GM23338 (cell line): ENCODE measurements at regions not wholly inside any gene's neighbourhood (a gene's known extent, or its start where the extent isn't known, plus 50 kb on each side); places are given as distances from the start of the nearest gene placed in this dataset.
A peak's percentile ranks its signal among the peaks of the same experiment; 100 is the strongest.

ENCODE experiments used
- ATAC-seq: fragments of 200-7000 bp; cut with Tn5 transposase; 3 replicates; pipeline ENCODE4 v1.9.1; 2020
- DNase-seq: peaks from one replicate; pipeline ENCODE4 v3.0.0-alpha.2; 2015; ENCODE audit warnings: low spot score
- H2AFZ ChIP-seq: fragments of 200-600 bp; sonication (generic); 2 replicates; pipeline ENCODE4 v1.8.0; 2016; ENCODE audit warnings: antibody characterized with exemption, mild to moderate bottlenecking, moderate library complexity
- H3F3A ChIP-seq: fragments of 200-600 bp; sonication (generic); replicated peaks from 2 replicates; pipeline ENCODE4 v1.8.0; 2017; ENCODE audit warnings: antibody characterized with exemption, mixed run types, low read depth
- H3K27ac ChIP-seq: fragments of 200-600 bp; sonication (generic); 2 replicates; pipeline ENCODE4 v1.6.1; 2016; ENCODE audit warnings: low read depth
- H3K27me3 ChIP-seq: fragments of 200-600 bp; sonication (generic); 2 replicates; pipeline ENCODE4 v1.8.0; 2016; ENCODE audit warnings: mild to moderate bottlenecking, mixed run types, moderate library complexity; ENCODE audit not compliant: insufficient read depth
- H3K36me3 ChIP-seq: fragments of 200-600 bp; sonication (generic); 2 replicates; pipeline ENCODE4 v1.8.0; 2016; ENCODE audit warnings: mild to moderate bottlenecking; ENCODE audit not compliant: insufficient read depth
- H3K4me1 ChIP-seq: fragments of 200-600 bp; sonication (generic); 2 replicates; pipeline ENCODE4 v1.8.0; 2016; ENCODE audit warnings: mild to moderate bottlenecking, moderate library complexity; ENCODE audit not compliant: insufficient read depth
- H3K4me2 ChIP-seq: fragments of 200-600 bp; sonication (generic); 2 replicates; pipeline ENCODE4 v1.7.1; 2017; ENCODE audit warnings: mixed run types
- H3K4me3 ChIP-seq: fragments of 200-600 bp; sonication (generic); 2 replicates; pipeline ENCODE4 v1.6.1; 2016; ENCODE audit warnings: mixed run types
- H3K79me2 ChIP-seq: fragments of 200-600 bp; sonication (generic); replicated peaks from 2 replicates; pipeline ENCODE4 v1.8.0; 2017; ENCODE audit warnings: mild to moderate bottlenecking; ENCODE audit not compliant: insufficient read depth
- H3K9me2 ChIP-seq: fragments of 200-600 bp; sonication (generic); 2 replicates; pipeline ENCODE4 v1.8.0; 2017; ENCODE audit not compliant: insufficient read depth
- H4K20me1 ChIP-seq: fragments of 200-600 bp; sonication (generic); replicated peaks from 2 replicates; pipeline ENCODE4 v1.8.0; 2017; ENCODE audit warnings: mild to moderate bottlenecking; ENCODE audit not compliant: insufficient read depth
- H3K27ac Mint-ChIP-seq: 2 replicates; pipeline ENCODE4 v1.8.0; 2020; ENCODE audit warnings: inconsistent platforms, mild to moderate bottlenecking, moderate library complexity, mixed read lengths
- H3K27me3 Mint-ChIP-seq: 3 replicates; pipeline ENCODE4 v1.8.0; 2022; ENCODE audit warnings: low read depth, mild to moderate bottlenecking, moderate library complexity, mixed read lengths, inconsistent platforms; ENCODE audit not compliant: insufficient read depth, poor library complexity
- H3K36me3 Mint-ChIP-seq: 3 replicates; pipeline ENCODE4 v1.8.0; 2021; ENCODE audit warnings: low read depth, mild to moderate bottlenecking, inconsistent platforms, moderate library complexity, mixed read lengths
- H3K4me1 Mint-ChIP-seq: 3 replicates; pipeline ENCODE4 v1.8.0; 2020; ENCODE audit warnings: mild to moderate bottlenecking, inconsistent platforms, mixed read lengths
- H3K4me3 Mint-ChIP-seq: 3 replicates; pipeline ENCODE4 v1.8.0; 2021; ENCODE audit warnings: moderate library complexity, mild to moderate bottlenecking, inconsistent platforms, mixed read lengths
- H3K9me3 Mint-ChIP-seq: 3 replicates; pipeline ENCODE4 v1.8.0; 2020; ENCODE audit warnings: moderate library complexity, mild to moderate bottlenecking, inconsistent platforms, mixed read lengths
- CREB1 ChIP-seq: fragments of 250-450 bp; sonication (Bioruptor Pico); IDR thresholded peaks from 2 replicates; pipeline ENCODE4 v1.5.0; 2020; ENCODE audit warnings: low read depth, mild to moderate bottlenecking, moderate library complexity
- ETS1 ChIP-seq: IDR thresholded peaks from 2 replicates; pipeline ENCODE4 v1.6.1; 2016; ENCODE audit warnings: antibody characterized with exemption
- EZH2 ChIP-seq: fragments of 200-600 bp; sonication (generic); IDR thresholded peaks from one replicate; pipeline ENCODE4 v1.8.0; 2017; ENCODE audit warnings: antibody characterized with exemption, mild to moderate bottlenecking, low read depth; ENCODE audit not compliant: unreplicated experiment
- EZH2phosphoT487 ChIP-seq: fragments of 200-600 bp; sonication (generic); IDR thresholded peaks from one replicate; pipeline ENCODE4 v1.8.1; 2018; ENCODE audit warnings: antibody characterized with exemption; ENCODE audit not compliant: unreplicated experiment
- JUNB ChIP-seq: IDR thresholded peaks from one replicate; pipeline ENCODE4 v1.6.1; 2016; ENCODE audit warnings: antibody characterized with exemption; ENCODE audit not compliant: unreplicated experiment
- NANOG ChIP-seq: IDR thresholded peaks from 2 replicates; pipeline ENCODE4 v1.6.1; 2016; ENCODE audit warnings: antibody characterized with exemption, borderline replicate concordance
- POLR2AphosphoS5 ChIP-seq: IDR thresholded peaks from 2 replicates; pipeline ENCODE4 v1.6.1; 2016; ENCODE audit warnings: antibody characterized with exemption, low read depth
- STAT1 ChIP-seq: IDR thresholded peaks from one replicate; pipeline ENCODE4 v1.6.1; 2016; ENCODE audit warnings: antibody characterized with exemption; ENCODE audit not compliant: unreplicated experiment
- ZNF114 ChIP-seq: fragments of 250-450 bp; sonication (Bioruptor Pico); IDR thresholded peaks from 2 replicates; pipeline ENCODE4 v1.5.0; 2020; ENCODE audit warnings: mild to moderate bottlenecking, moderate library complexity
- ZNF331 ChIP-seq: fragments of 250-450 bp; sonication (Bioruptor Pico); IDR thresholded peaks from 2 replicates; pipeline ENCODE4 v1.5.0; 2020; ENCODE audit warnings: low read depth, mild to moderate bottlenecking, moderate library complexity
- TF ChIP-seq, protein P1 (sequence below): fragments of 250-450 bp; sonication (Bioruptor Pico); IDR thresholded peaks from 2 replicates; pipeline ENCODE4 v1.5.0; 2020; ENCODE audit warnings: mild to moderate bottlenecking, moderate library complexity
- TF ChIP-seq, protein P2 (sequence below): IDR thresholded peaks from one replicate; pipeline ENCODE4 v1.6.1; 2018; ENCODE audit warnings: antibody characterized with exemption; ENCODE audit not compliant: unreplicated experiment
- TF ChIP-seq, protein P3 (sequence below), 2 experiments: fragments of 200-600 bp in 1 of 2; sonication (generic) in 1 of 2; conservative IDR thresholded peaks; 2 replicates each; pipeline versions ENCODE4 v1.5.1 to v1.6.1; 2016 to 2017; ENCODE audit warnings: antibody characterized with exemption in 2 of 2, low read depth in 2 of 2, mild to moderate bottlenecking in 2 of 2, moderate library complexity in 1 of 2

- ATAC-seq (peak; percentile 36; the same call in 1 of the 3 replicates), DNase-seq (no peak)
- no peak overlapping the region for H3K4me2 ChIP-seq
Observed at GRCh38 chr9:79286992-79287707, 284.6 kb upstream of the TLE4 start.

More at GRCh38 chr9:79286992-79287707, 284.6 kb upstream of the TLE4 start:
- peaks cover 7% of the 10 kb centered on the region for H3K4me1 Mint-ChIP-seq
- Histone ChIP-seq H3K4me1 (no peaks in the 10 kb centered on the region), H3K27ac (no peak overlapping the region), H4K20me1 (no peaks in the 10 kb centered on the region), H3F3A (no peaks in the 10 kb centered on the region), H3K9me2 (peaks cover 2% of the 10 kb centered on the region; the same call in 1 of the 2 replicates), H3K36me3 (no peaks in the 10 kb centered on the region), H3K4me3 (no peak overlapping the region), H3K79me2 (no peaks in the 10 kb centered on the region), H2AFZ (peak overlapping the region; percentile 89), H3K27me3 (no peaks in the 10 kb centered on the region)
- H3K27me3 Mint-ChIP-seq = peaks cover 2% of the 10 kb centered on the region
- H3K36me3 Mint-ChIP-seq = no peaks in the 10 kb centered on the region
- no peak overlapping the region for H3K4me3 Mint-ChIP-seq
- no peak overlapping the region for H3K27ac Mint-ChIP-seq
- H3K9me3 Mint-ChIP-seq = no peaks in the 10 kb centered on the region
- TF ChIP-seq, protein P1, sequence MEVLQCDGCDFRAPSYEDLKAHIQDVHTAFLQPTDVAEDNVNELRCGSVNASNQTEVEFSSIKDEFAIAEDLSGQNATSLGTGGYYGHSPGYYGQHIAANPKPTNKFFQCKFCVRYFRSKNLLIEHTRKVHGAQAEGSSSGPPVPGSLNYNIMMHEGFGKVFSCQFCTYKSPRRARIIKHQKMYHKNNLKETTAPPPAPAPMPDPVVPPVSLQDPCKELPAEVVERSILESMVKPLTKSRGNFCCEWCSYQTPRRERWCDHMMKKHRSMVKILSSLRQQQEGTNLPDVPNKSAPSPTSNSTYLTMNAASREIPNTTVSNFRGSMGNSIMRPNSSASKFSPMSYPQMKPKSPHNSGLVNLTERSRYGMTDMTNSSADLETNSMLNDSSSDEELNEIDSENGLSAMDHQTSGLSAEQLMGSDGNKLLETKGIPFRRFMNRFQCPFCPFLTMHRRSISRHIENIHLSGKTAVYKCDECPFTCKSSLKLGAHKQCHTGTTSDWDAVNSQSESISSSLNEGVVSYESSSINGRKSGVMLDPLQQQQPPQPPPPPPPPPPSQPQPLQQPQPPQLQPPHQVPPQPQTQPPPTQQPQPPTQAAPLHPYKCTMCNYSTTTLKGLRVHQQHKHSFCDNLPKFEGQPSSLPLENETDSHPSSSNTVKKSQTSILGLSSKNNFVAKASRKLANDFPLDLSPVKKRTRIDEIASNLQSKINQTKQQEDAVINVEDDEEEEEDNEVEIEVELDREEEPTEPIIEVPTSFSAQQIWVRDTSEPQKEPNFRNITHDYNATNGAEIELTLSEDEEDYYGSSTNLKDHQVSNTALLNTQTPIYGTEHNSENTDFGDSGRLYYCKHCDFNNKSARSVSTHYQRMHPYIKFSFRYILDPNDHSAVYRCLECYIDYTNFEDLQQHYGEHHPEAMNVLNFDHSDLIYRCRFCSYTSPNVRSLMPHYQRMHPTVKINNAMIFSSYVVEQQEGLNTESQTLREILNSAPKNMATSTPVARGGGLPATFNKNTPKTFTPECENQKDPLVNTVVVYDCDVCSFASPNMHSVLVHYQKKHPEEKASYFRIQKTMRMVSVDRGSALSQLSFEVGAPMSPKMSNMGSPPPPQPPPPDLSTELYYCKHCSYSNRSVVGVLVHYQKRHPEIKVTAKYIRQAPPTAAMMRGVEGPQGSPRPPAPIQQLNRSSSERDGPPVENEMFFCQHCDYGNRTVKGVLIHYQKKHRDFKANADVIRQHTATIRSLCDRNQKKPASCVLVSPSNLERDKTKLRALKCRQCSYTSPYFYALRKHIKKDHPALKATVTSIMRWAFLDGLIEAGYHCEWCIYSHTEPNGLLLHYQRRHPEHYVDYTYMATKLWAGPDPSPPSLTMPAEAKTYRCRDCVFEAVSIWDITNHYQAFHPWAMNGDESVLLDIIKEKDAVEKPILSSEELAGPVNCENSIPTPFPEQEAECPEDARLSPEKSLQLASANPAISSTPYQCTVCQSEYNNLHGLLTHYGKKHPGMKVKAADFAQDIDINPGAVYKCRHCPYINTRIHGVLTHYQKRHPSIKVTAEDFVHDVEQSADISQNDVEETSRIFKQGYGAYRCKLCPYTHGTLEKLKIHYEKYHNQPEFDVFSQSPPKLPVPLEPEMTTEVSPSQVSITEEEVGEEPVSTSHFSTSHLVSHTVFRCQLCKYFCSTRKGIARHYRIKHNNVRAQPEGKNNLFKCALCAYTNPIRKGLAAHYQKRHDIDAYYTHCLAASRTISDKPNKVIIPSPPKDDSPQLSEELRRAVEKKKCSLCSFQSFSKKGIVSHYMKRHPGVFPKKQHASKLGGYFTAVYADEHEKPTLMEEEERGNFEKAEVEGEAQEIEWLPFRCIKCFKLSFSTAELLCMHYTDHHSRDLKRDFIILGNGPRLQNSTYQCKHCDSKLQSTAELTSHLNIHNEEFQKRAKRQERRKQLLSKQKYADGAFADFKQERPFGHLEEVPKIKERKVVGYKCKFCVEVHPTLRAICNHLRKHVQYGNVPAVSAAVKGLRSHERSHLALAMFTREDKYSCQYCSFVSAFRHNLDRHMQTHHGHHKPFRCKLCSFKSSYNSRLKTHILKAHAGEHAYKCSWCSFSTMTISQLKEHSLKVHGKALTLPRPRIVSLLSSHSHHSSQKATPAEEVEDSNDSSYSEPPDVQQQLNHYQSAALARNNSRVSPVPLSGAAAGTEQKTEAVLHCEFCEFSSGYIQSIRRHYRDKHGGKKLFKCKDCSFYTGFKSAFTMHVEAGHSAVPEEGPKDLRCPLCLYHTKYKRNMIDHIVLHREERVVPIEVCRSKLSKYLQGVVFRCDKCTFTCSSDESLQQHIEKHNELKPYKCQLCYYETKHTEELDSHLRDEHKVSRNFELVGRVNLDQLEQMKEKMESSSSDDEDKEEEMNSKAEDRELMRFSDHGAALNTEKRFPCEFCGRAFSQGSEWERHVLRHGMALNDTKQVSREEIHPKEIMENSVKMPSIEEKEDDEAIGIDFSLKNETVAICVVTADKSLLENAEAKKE (CRISPR knock-in tag) = no peak
- no peak for TF ChIP-seq JUNB
- TF ChIP-seq EZH2 = no peak
- no peak for TF ChIP-seq EZH2phosphoT487
- TF ChIP-seq ETS1 = no peak
- TF ChIP-seq, protein P2, sequence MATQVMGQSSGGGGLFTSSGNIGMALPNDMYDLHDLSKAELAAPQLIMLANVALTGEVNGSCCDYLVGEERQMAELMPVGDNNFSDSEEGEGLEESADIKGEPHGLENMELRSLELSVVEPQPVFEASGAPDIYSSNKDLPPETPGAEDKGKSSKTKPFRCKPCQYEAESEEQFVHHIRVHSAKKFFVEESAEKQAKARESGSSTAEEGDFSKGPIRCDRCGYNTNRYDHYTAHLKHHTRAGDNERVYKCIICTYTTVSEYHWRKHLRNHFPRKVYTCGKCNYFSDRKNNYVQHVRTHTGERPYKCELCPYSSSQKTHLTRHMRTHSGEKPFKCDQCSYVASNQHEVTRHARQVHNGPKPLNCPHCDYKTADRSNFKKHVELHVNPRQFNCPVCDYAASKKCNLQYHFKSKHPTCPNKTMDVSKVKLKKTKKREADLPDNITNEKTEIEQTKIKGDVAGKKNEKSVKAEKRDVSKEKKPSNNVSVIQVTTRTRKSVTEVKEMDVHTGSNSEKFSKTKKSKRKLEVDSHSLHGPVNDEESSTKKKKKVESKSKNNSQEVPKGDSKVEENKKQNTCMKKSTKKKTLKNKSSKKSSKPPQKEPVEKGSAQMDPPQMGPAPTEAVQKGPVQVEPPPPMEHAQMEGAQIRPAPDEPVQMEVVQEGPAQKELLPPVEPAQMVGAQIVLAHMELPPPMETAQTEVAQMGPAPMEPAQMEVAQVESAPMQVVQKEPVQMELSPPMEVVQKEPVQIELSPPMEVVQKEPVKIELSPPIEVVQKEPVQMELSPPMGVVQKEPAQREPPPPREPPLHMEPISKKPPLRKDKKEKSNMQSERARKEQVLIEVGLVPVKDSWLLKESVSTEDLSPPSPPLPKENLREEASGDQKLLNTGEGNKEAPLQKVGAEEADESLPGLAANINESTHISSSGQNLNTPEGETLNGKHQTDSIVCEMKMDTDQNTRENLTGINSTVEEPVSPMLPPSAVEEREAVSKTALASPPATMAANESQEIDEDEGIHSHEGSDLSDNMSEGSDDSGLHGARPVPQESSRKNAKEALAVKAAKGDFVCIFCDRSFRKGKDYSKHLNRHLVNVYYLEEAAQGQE = no peak
- no peak for TF ChIP-seq ZNF331 (CRISPR knock-in tag)
- no peak for TF ChIP-seq NANOG
- TF ChIP-seq ZNF114 (CRISPR knock-in tag) = no peak
- no peak for TF ChIP-seq POLR2AphosphoS5
- no peak for TF ChIP-seq CREB1 (CRISPR knock-in tag)
- TF ChIP-seq STAT1 = no peak
- TF ChIP-seq, protein P3, sequence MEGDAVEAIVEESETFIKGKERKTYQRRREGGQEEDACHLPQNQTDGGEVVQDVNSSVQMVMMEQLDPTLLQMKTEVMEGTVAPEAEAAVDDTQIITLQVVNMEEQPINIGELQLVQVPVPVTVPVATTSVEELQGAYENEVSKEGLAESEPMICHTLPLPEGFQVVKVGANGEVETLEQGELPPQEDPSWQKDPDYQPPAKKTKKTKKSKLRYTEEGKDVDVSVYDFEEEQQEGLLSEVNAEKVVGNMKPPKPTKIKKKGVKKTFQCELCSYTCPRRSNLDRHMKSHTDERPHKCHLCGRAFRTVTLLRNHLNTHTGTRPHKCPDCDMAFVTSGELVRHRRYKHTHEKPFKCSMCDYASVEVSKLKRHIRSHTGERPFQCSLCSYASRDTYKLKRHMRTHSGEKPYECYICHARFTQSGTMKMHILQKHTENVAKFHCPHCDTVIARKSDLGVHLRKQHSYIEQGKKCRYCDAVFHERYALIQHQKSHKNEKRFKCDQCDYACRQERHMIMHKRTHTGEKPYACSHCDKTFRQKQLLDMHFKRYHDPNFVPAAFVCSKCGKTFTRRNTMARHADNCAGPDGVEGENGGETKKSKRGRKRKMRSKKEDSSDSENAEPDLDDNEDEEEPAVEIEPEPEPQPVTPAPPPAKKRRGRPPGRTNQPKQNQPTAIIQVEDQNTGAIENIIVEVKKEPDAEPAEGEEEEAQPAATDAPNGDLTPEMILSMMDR (conservative IDR thresholded peaks at IDR 0.05; ENCODE audit: low read depth in 2 of 2) = no peak
